ENCODE measurements at regions not wholly inside any gene's neighbourhood (a gene's known extent, or its start where the extent isn't known, plus 50 kb on each side); places are given as distances from the start of the nearest gene placed in this dataset.

GRCh38 chr2:156704132-156704531, 268.0 kb downstream of the GPD2 start (continued):
- TF ChIP-seq, protein P1, sequence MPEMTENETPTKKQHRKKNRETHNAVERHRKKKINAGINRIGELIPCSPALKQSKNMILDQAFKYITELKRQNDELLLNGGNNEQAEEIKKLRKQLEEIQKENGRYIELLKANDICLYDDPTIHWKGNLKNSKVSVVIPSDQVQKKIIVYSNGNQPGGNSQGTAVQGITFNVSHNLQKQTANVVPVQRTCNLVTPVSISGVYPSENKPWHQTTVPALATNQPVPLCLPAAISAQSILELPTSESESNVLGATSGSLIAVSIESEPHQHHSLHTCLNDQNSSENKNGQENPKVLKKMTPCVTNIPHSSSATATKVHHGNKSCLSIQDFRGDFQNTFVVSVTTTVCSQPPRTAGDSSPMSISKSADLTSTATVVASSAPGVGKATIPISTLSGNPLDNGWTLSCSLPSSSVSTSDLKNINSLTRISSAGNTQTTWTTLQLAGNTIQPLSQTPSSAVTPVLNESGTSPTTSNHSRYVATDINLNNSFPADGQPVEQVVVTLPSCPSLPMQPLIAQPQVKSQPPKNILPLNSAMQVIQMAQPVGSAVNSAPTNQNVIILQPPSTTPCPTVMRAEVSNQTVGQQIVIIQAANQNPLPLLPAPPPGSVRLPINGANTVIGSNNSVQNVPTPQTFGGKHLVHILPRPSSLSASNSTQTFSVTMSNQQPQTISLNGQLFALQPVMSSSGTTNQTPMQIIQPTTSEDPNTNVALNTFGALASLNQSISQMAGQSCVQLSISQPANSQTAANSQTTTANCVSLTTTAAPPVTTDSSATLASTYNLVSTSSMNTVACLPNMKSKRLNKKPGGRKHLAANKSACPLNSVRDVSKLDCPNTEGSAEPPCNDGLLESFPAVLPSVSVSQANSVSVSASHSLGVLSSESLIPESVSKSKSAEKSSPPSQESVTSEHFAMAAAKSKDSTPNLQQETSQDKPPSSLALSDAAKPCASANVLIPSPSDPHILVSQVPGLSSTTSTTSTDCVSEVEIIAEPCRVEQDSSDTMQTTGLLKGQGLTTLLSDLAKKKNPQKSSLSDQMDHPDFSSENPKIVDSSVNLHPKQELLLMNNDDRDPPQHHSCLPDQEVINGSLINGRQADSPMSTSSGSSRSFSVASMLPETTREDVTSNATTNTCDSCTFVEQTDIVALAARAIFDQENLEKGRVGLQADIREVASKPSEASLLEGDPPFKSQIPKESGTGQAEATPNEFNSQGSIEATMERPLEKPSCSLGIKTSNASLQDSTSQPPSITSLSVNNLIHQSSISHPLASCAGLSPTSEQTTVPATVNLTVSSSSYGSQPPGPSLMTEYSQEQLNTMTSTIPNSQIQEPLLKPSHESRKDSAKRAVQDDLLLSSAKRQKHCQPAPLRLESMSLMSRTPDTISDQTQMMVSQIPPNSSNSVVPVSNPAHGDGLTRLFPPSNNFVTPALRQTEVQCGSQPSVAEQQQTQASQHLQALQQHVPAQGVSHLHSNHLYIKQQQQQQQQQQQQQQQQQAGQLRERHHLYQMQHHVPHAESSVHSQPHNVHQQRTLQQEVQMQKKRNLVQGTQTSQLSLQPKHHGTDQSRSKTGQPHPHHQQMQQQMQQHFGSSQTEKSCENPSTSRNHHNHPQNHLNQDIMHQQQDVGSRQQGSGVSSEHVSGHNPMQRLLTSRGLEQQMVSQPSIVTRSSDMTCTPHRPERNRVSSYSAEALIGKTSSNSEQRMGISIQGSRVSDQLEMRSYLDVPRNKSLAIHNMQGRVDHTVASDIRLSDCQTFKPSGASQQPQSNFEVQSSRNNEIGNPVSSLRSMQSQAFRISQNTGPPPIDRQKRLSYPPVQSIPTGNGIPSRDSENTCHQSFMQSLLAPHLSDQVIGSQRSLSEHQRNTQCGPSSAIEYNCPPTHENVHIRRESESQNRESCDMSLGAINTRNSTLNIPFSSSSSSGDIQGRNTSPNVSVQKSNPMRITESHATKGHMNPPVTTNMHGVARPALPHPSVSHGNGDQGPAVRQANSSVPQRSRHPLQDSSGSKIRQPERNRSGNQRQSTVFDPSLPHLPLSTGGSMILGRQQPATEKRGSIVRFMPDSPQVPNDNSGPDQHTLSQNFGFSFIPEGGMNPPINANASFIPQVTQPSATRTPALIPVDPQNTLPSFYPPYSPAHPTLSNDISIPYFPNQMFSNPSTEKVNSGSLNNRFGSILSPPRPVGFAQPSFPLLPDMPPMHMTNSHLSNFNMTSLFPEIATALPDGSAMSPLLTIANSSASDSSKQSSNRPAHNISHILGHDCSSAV (CRISPR knock-in tag; IDR thresholded peaks at IDR 0.05; ENCODE audit: borderline replicate concordance): no peak

DNA sequence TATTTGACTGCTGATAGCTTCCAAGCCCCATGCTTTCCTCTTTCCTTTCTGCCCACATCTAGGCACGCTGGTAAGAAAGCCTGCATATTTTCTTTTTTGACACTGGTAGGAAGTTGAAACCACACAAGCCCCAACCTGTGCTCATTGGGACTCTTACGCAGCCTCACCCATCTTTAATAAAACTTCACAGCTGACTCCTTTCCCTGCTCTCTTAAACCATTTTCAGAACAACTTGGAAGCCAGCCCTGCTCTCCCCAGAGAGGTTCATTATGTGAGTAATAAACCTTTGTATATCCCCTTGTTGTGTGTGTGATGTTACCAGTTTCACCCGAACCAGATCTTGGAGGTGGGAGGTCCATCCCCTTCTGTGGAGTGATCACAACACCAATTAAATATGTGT, 268.4 kb downstream of the GPD2 start:
- no peak for ATAC-seq
- Histone ChIP-seq H3K79me2 (ENCODE audit: insufficient read depth, low read length) (no peaks in the 10 kb centered on the region), H3K9me3 (ENCODE audit: low read length) (no peaks in the 10 kb centered on the region), H3K27ac (ENCODE audit: extremely low read length, insufficient read depth, low read length) (no peak overlapping the region), H3K4me2 (ENCODE audit: low read depth, low read length) (no peak overlapping the region), H3K4me3 (replicated peaks in 1 of 3; ENCODE audit: insufficient read depth in 1 of 3, low read depth in 2 of 3, low read length in 3 of 3) (no peak overlapping the region), H3K4me1 (ENCODE audit: insufficient read depth, low read length) (no peaks in the 10 kb centered on the region), H3K36me3 (replicated peaks in 1 of 2; ENCODE audit: control insufficient read depth in 1 of 2, insufficient read depth in 2 of 2, low read length in 2 of 2) (no peaks in the 10 kb centered on the region), H4K20me1 (ENCODE audit: insufficient read depth, low read length) (no peaks in the 10 kb centered on the region), H3K9ac (ENCODE audit: insufficient read depth, low read depth, low read length) (no peak overlapping the region), H2AFZ (ENCODE audit: low read length) (no peak overlapping the region), H3K27me3 (ENCODE audit: control insufficient read depth in 1 of 2, insufficient read depth in 2 of 2, low read length in 2 of 2) (no peaks in the 10 kb centered on the region)
- ChIA-PET CTCF (ENCODE audit: low intra/inter-chr PET ratio, low total read pairs) (no interaction called here), POLR2A (no interaction called here)
- BruUV-seq (replicated peaks): no TSS peak
- 25% methylated on average over 3 of the region's 3 CpGs for WGBS (ENCODE audit: low lambda C conversion rate)
- no peak for FAIRE-seq
- in situ Hi-C loops (cut with HindIII; ENCODE audit: extremely low pct_ligation_motif_present, low pct_unique_long_range_greater_than_20kb) (no loop called here), intact Hi-C loops (cut with micrococcal nuclease; ENCODE audit: unreplicated experiment) (no loop called here)
- no peak for DNase-seq (ENCODE audit: low spot score)
- TF ChIP-seq ZNF687 (CRISPR knock-in tag; IDR thresholded peaks at IDR 0.05): no peak
- TF ChIP-seq KDM4B (CRISPR knock-in tag; IDR thresholded peaks at IDR 0.05): no peak
- no peak for TF ChIP-seq ZNF773 (CRISPR knock-in tag; IDR thresholded peaks at IDR 0.05; ENCODE audit: borderline replicate concordance)
- no peak for TF ChIP-seq ATF7-NPFF (CRISPR knock-in tag; IDR thresholded peaks at IDR 0.05; ENCODE audit: low read depth)
- TF ChIP-seq ZMAT3 (CRISPR knock-in tag; conservative IDR thresholded peaks at IDR 0.05): no peak
- TF ChIP-seq, protein P2, sequence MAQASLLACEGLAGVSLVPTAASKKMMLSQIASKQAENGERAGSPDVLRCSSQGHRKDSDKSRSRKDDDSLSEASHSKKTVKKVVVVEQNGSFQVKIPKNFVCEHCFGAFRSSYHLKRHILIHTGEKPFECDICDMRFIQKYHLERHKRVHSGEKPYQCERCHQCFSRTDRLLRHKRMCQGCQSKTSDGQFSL (CRISPR knock-in tag; IDR thresholded peaks at IDR 0.05): no peak
- TF ChIP-seq ZNF33A (CRISPR knock-in tag; IDR thresholded peaks at IDR 0.05; ENCODE audit: borderline replicate concordance): no peak

All from HepG2 (cell line).